IMR-90 (cell line): ENCODE measurements at regions not wholly inside any gene's neighbourhood (a gene's known extent, or its start where the extent isn't known, plus 50 kb on each side); places are given as distances from the start of the nearest gene placed in this dataset.
"Not testable (repeated sequence)": the region's sequence is repeated elsewhere in the genome, so short reads cannot be mapped to it uniquely, and the experiment has no call there.

ENCODE experiments used
- ATAC-seq: fragments of 200-7000 bp; cut with Tn5 transposase; 2 replicates; pipeline ENCODE4 v1.9.1; 2020; ENCODE audit warnings: low read depth, mild to moderate bottlenecking, moderate library complexity
- BruUV-seq: library from RNA; stranded (reverse); fragments of 400-500 nt; replicated peaks from 2 replicates; lab custom pipeline; 2021; lab: Mats Ljungman, UMichigan
- CTCF ChIA-PET: fragments of 300-600 bp; formaldehyde crosslinking; extraction: SDS; loops from one replicate; lab custom pipeline; 2021; ENCODE audit warnings: antibody characterized with exemption; lab: Yijun Ruan, JAX
- POLR2A ChIA-PET: fragments of 300-600 bp; sonication (Branson Sonifier 250); formaldehyde crosslinking; loops from one replicate; lab custom pipeline; 2022; ENCODE audit warnings: antibody characterized with exemption; ENCODE audit not compliant: unreplicated experiment; lab: Charles Lee
- DNase-seq: peaks from one replicate; pipeline ENCODE4 v3.0.0; 2013
- H2AFZ ChIP-seq: replicated peaks from 2 replicates; pipeline ENCODE3; 2013; ENCODE audit warnings: low read length, mild to moderate bottlenecking; ENCODE audit not compliant: poor library complexity
- H2AK5ac ChIP-seq: 2 replicates; pipeline ENCODE4 v1.6.1; 2013; ENCODE audit warnings: low read depth, low read length, inconsistent platforms
- H2AK9ac ChIP-seq: replicated peaks from 2 replicates; pipeline ENCODE3; 2013; ENCODE audit warnings: mild to moderate bottlenecking, low read depth, low read length, moderate library complexity; ENCODE audit not compliant: poor library complexity
- H2BK120ac ChIP-seq: 2 replicates; pipeline ENCODE4 v1.6.1; 2013; ENCODE audit warnings: low read depth, low read length, inconsistent platforms
- H2BK15ac ChIP-seq: 3 replicates; pipeline ENCODE4 v1.6.1; 2013; ENCODE audit warnings: low read depth, low read length, inconsistent platforms
- H2BK20ac ChIP-seq: 2 replicates; pipeline ENCODE4 v1.6.1; 2013; ENCODE audit warnings: low read depth, mild to moderate bottlenecking, inconsistent platforms, low read length, moderate library complexity
- H2BK5ac ChIP-seq: 2 replicates; pipeline ENCODE4 v1.6.1; 2013; ENCODE audit warnings: mild to moderate bottlenecking, low read depth, low read length, inconsistent platforms; ENCODE audit not compliant: poor library complexity, severe bottlenecking
- H3K14ac ChIP-seq: replicated peaks from 2 replicates; pipeline ENCODE4 v1.6.1; 2013; ENCODE audit warnings: low read depth, low read length, inconsistent platforms
- H3K18ac ChIP-seq: 2 replicates; pipeline ENCODE4 v1.6.1; 2013; ENCODE audit warnings: low read depth, low read length, control low read depth
- H3K23ac ChIP-seq: 2 replicates; pipeline ENCODE4 v1.6.1; 2013; ENCODE audit warnings: low read depth, low read length, inconsistent platforms
- H3K27ac ChIP-seq: 2 replicates; pipeline ENCODE4 v1.5.1; 2013; ENCODE audit warnings: mild to moderate bottlenecking, control low read depth, low read length; ENCODE audit not compliant: insufficient read depth
- H3K27me3 ChIP-seq: 2 replicates; pipeline ENCODE4 v1.6.1; 2013; ENCODE audit warnings: low read length; ENCODE audit not compliant: control insufficient read depth, insufficient read depth
- H3K36me3 ChIP-seq: 2 replicates; pipeline ENCODE4 v1.6.1; 2013; ENCODE audit warnings: low read length, mixed read lengths; ENCODE audit not compliant: control insufficient read depth, insufficient read depth
- H3K4ac ChIP-seq: 2 replicates; pipeline ENCODE4 v1.6.1; 2013; ENCODE audit warnings: low read depth, low read length, inconsistent platforms
- H3K4me1 ChIP-seq: 2 replicates; pipeline ENCODE4 v1.6.1; 2013; ENCODE audit warnings: low read length, mixed read lengths; ENCODE audit not compliant: control insufficient read depth, insufficient read depth
- H3K4me2 ChIP-seq: 2 replicates; pipeline ENCODE4 v1.6.1; 2013; ENCODE audit warnings: low read depth, mild to moderate bottlenecking, control low read depth, low read length, moderate library complexity
- H3K4me3 ChIP-seq: 2 replicates; pipeline ENCODE4 v1.5.1; 2013; ENCODE audit warnings: low read depth, mild to moderate bottlenecking, control low read depth, low read length, moderate library complexity; ENCODE audit not compliant: insufficient read depth
- H3K56ac ChIP-seq: 2 replicates; pipeline ENCODE4 v1.6.1; 2013; ENCODE audit warnings: low read length, inconsistent platforms; ENCODE audit not compliant: insufficient read depth; ENCODE audit errors: extremely low read depth
- H3K79me1 ChIP-seq, 2 experiments: 2 replicates each; pipeline ENCODE4 v1.6.1; 2013; ENCODE audit warnings: low read length in 2 of 2, inconsistent platforms in 1 of 2, low read depth in 1 of 2
- H3K9ac ChIP-seq: 2 replicates; pipeline ENCODE4 v1.6.1; 2013; ENCODE audit warnings: low read depth, low read length, control low read depth
- H3K9me1 ChIP-seq: 2 replicates; pipeline ENCODE4 v1.6.1; 2013; ENCODE audit warnings: low read length, inconsistent platforms; ENCODE audit not compliant: insufficient read depth
- H3K9me3 ChIP-seq: 2 replicates; pipeline ENCODE4 v1.6.1; 2013; ENCODE audit warnings: low read length; ENCODE audit not compliant: control insufficient read depth, insufficient read depth
- H4K20me1 ChIP-seq: 2 replicates; pipeline ENCODE4 v1.6.1; 2013; ENCODE audit warnings: low read length, inconsistent platforms; ENCODE audit not compliant: insufficient read depth
- H4K5ac ChIP-seq: 2 replicates; pipeline ENCODE4 v1.6.1; 2013; ENCODE audit warnings: mild to moderate bottlenecking, low read depth, low read length, control low read depth
- H4K8ac ChIP-seq, 2 experiments: 2 replicates each; pipeline ENCODE4 v1.6.1; 2013; ENCODE audit warnings: low read depth in 2 of 2, low read length in 2 of 2, control low read depth in 1 of 2, inconsistent platforms in 1 of 2
- H4K91ac ChIP-seq: 2 replicates; pipeline ENCODE4 v1.6.1; 2013; ENCODE audit warnings: low read depth, low read length, inconsistent platforms; ENCODE audit not compliant: insufficient read depth
- FOS ChIP-seq: fragments of 150-350 bp; IDR thresholded peaks from 2 replicates; pipeline ENCODE4 v1.6.1; 2016; ENCODE audit warnings: low read depth, low read length
- MAZ ChIP-seq: IDR thresholded peaks from 2 replicates; pipeline ENCODE4 v1.6.1; 2012; ENCODE audit warnings: low read depth, mild to moderate bottlenecking, low read length, improper control_type of control experiment, moderate library complexity, borderline replicate concordance
- POLR2A ChIP-seq: IDR thresholded peaks from 2 replicates; pipeline ENCODE4 v1.6.1; 2012; ENCODE audit warnings: mild to moderate bottlenecking, low read depth, low read length
- RCOR1 ChIP-seq: IDR thresholded peaks from 2 replicates; pipeline ENCODE4 v1.6.1; 2012; ENCODE audit warnings: mild to moderate bottlenecking, low read length, improper control_type of control experiment; ENCODE audit not compliant: insufficient replicate concordance
- WGBS, 2 experiments: methylation state at CpG; one replicate each; pipeline versions ENCODE4 v1.1.5 to v1.1.7; 2013; ENCODE audit warnings: missing lambda C conversion rate in 2 of 2; ENCODE audit not compliant: insufficient read length in 1 of 2; ENCODE audit errors: extremely low coverage in 2 of 2; 5-methylcytosine and 5-hydroxymethylcytosine counted together
- dilution Hi-C: fragments of 300-500 bp; cut with HindIII; formaldehyde crosslinking; loops from one replicate; pipeline ENCODE4 v1.14.3; 2018; ENCODE audit warnings: low sequenced_read_pairs; ENCODE audit not compliant: unreplicated experiment
- in situ Hi-C: fragments of 300-500 bp; cut with MboI; formaldehyde crosslinking; loops from 3 replicates; pipeline ENCODE4 v1.14.3; 2019; ENCODE audit warnings: low sequenced_read_pairs, inconsistent platforms, mixed read lengths
- intact Hi-C: fragments of 100-400 bp; cut with micrococcal nuclease; formaldehyde crosslinking; loops from 2 replicates; pipeline ENCODE4 v1.10.0; 2022

- ChIA-PET CTCF (no interaction called here), POLR2A (no interaction called here)
- TF ChIP-seq RCOR1 (no peak), FOS (no peak), POLR2A (no peak), MAZ (no peak)
- ATAC-seq (no peak), DNase-seq (no peak)
- H2BK5ac ChIP-seq, result no peak overlapping the region
- intact Hi-C loops, result no loop called here
- dilution Hi-C loops, result no loop called here
- H4K20me1 ChIP-seq, result no peaks in the 10 kb centered on the region
- no peaks in the 10 kb centered on the region for H3K4me1 ChIP-seq
- H4K8ac ChIP-seq, result no peak overlapping the region
- in situ Hi-C loops, result no loop called here
- no peaks in the 10 kb centered on the region for H3K9me1 ChIP-seq
- no peaks in the 10 kb centered on the region for H3K79me1 ChIP-seq
- H2BK15ac ChIP-seq, result no peak overlapping the region
- no peak overlapping the region for H2AK5ac ChIP-seq
- H3K4me2 ChIP-seq, result no peak overlapping the region
- H3K56ac ChIP-seq, result no peak overlapping the region
- H3K14ac ChIP-seq, result no peak overlapping the region
- H2AFZ ChIP-seq, result no peak overlapping the region
- H2AK9ac ChIP-seq, result no peak overlapping the region
- H3K36me3 ChIP-seq, result no peaks in the 10 kb centered on the region
- H3K23ac ChIP-seq, result no peak overlapping the region
- H2BK20ac ChIP-seq, result no peak overlapping the region
- H4K5ac ChIP-seq, result no peak overlapping the region
- H3K27me3 ChIP-seq, result no peaks in the 10 kb centered on the region
- no peak overlapping the region for H4K91ac ChIP-seq
- WGBS, 2 experiments, result no CpG with 5 or more reads among the region's 2 CpGs
- no peak overlapping the region for H3K4me3 ChIP-seq
- no TSS peak for BruUV-seq
- H3K9ac ChIP-seq, result no peak overlapping the region
- H3K27ac ChIP-seq, result no peak overlapping the region
- no peak overlapping the region for H3K4ac ChIP-seq
- no peak overlapping the region for H2BK120ac ChIP-seq
- H3K9me3 ChIP-seq, result peaks cover 11% of the 10 kb centered on the region
- no peak overlapping the region for H3K18ac ChIP-seq
Measured at GRCh38 chr3:5505997-5506396, 318.5 kb downstream of the EDEM1 start.

GRCh38 chr3:5508860-5509259 lies 321.4 kb downstream of the EDEM1 start:
- H3K18ac ChIP-seq, CTCF ChIA-PET, H3K36me3 ChIP-seq, H2BK20ac ChIP-seq, H2AK5ac ChIP-seq, H3K56ac ChIP-seq, H2BK5ac ChIP-seq, H3K4ac ChIP-seq, H3K27ac ChIP-seq, H3K4me2 ChIP-seq, H4K91ac ChIP-seq, POLR2A ChIA-PET, in situ Hi-C loops, H3K27me3 ChIP-seq, H4K5ac ChIP-seq, H4K8ac ChIP-seq, H2BK15ac ChIP-seq, H3K4me1 ChIP-seq, BruUV-seq, DNase-seq, H2BK120ac ChIP-seq, H3K9ac ChIP-seq, H3K14ac ChIP-seq, H3K4me3 ChIP-seq, H3K9me1 ChIP-seq, H3K79me1 ChIP-seq, H3K23ac ChIP-seq, H2AFZ ChIP-seq, H2AK9ac ChIP-seq, intact Hi-C loops, H4K20me1 ChIP-seq, ATAC-seq, dilution Hi-C loops: not testable (repeated sequence)
- no CpG with 5 or more reads among the region's 3 CpGs for WGBS, 2 experiments
- H3K9me3 ChIP-seq, result peaks cover 11% of the 10 kb centered on the region
